Left lung (tissue), 4 donors: ENCODE measurements at regions not wholly inside any gene's neighbourhood (a gene's known extent, or its start where the extent isn't known, plus 50 kb on each side); places are given as distances from the start of the nearest gene placed in this dataset.

ENCODE experiments used
- ATAC-seq: fragments of 200-7000 bp; cut with Tn5 transposase; one replicate; pipeline ENCODE4 v1.9.1; 2020; ENCODE audit warnings: moderate library complexity
- DNase-seq, 4 donors: peaks; one replicate each; pipeline ENCODE4 v3.0.0-alpha.2; 2013 to 2020
- H3K27ac ChIP-seq, 2 donors: fragments of 200-600 bp; sonication (generic) in 1 of 2; one replicate each; pipeline versions ENCODE4 v1.5.0 to v1.8.0; 2020 to 2021
- H3K27me3 ChIP-seq, 2 donors: fragments of 200-600 bp; sonication (generic) in 1 of 2; one replicate each; pipeline versions ENCODE4 v1.5.0 to v1.8.0; 2020 to 2021
- H3K36me3 ChIP-seq, 2 donors: fragments of 200-600 bp; sonication (generic) in 1 of 2; one replicate each; pipeline versions ENCODE4 v1.5.0 to v1.8.0; 2020 to 2021
- H3K4me1 ChIP-seq, 2 donors: fragments of 200-600 bp; one replicate each; pipeline ENCODE4 v1.8.0; 2021
- H3K4me3 ChIP-seq, 2 donors: fragments of 200-600 bp; sonication (generic) in 1 of 2; one replicate each; pipeline versions ENCODE4 v1.5.0 to v1.8.0; 2020 to 2021; ENCODE audit warnings: mild to moderate bottlenecking in 1 of 2
- H3K9me3 ChIP-seq, 2 donors: fragments of 200-600 bp; sonication (generic) in 1 of 2; one replicate each; pipeline versions ENCODE4 v1.5.0 to v1.8.0; 2020 to 2021
- intact Hi-C, 2 donors: fragments of 100-400 bp; cut with DNase I; formaldehyde crosslinking; loops; one replicate each; pipeline versions ENCODE4 v1.11.2 to v1.14.2; 2022
- TF ChIP-seq, protein P1 (sequence below), 2 donors: fragments of 200-600 bp; sonication (generic) in 1 of 2; IDR thresholded peaks; one replicate each; pipeline versions ENCODE4 v1.5.0 to v1.8.0; 2021; ENCODE audit warnings: antibody characterized with exemption in 2 of 2
- donor health status: DM: no; HTN: yes; CAD: no.
- donor health status: DM: no; HTN: no; CAD: no.

DNA sequence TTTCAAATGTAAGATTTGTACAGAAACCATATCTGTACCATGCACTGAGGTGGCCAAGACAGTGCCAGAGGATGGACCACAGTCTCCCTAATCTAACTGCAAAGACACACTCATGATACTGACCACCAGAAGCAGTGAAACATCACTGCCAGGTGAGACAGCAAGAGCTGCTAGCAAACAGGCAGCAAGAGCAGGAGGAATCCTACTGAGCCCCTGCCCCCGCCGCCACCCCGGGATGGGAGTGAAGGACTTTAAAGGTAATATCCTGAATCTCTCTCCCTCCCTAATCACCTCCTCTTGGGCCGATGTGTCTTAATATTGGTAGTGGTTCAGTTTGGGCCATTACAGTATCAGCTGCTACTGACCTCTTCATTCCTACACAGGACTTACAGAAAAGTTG lies 144.3 kb downstream of the XPNPEP1 start:
- Histone ChIP-seq H3K9me3 (no peaks in the 10 kb centered on the region), H3K27ac (no peak overlapping the region), H3K36me3 (no peaks in the 10 kb centered on the region), H3K27me3 (no peaks in the 10 kb centered on the region), H3K4me1 (no peaks in the 10 kb centered on the region), H3K4me3 (no peak overlapping the region)
- TF ChIP-seq, protein P1, sequence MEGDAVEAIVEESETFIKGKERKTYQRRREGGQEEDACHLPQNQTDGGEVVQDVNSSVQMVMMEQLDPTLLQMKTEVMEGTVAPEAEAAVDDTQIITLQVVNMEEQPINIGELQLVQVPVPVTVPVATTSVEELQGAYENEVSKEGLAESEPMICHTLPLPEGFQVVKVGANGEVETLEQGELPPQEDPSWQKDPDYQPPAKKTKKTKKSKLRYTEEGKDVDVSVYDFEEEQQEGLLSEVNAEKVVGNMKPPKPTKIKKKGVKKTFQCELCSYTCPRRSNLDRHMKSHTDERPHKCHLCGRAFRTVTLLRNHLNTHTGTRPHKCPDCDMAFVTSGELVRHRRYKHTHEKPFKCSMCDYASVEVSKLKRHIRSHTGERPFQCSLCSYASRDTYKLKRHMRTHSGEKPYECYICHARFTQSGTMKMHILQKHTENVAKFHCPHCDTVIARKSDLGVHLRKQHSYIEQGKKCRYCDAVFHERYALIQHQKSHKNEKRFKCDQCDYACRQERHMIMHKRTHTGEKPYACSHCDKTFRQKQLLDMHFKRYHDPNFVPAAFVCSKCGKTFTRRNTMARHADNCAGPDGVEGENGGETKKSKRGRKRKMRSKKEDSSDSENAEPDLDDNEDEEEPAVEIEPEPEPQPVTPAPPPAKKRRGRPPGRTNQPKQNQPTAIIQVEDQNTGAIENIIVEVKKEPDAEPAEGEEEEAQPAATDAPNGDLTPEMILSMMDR (IDR thresholded peaks at IDR 0.05) = no peak
- no peak for ATAC-seq
- intact Hi-C loops = no loop called here
- peak in 1 of 4 donors; percentile 48 for DNase-seq

DNA sequence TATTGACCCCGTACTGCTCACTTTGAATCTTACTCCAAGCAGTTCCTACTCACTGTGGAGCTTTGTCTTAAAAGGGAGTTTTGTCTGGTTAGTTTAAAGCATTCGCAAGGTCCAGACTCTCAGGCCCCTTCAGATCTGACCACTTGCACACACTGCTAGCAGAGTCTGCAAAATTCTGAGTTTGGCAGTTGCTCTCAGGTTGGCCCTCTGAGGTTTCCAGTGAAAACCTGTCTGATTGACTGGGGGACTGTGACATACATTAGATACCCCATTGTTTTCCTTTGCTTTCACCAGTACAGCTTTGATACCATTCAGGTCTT lies 149.2 kb downstream of the XPNPEP1 start:
- Histone ChIP-seq H3K4me1 (no peaks in the 10 kb centered on the region), H3K27ac (no peak overlapping the region), H3K36me3 (no peaks in the 10 kb centered on the region), H3K4me3 (no peak overlapping the region), H3K27me3 (no peaks in the 10 kb centered on the region), H3K9me3 (no peaks in the 10 kb centered on the region)
- no peak for DNase-seq
- TF ChIP-seq, protein P1 (IDR thresholded peaks at IDR 0.05) = no peak
- intact Hi-C loops = no loop called here
- no peak for ATAC-seq

DNA sequence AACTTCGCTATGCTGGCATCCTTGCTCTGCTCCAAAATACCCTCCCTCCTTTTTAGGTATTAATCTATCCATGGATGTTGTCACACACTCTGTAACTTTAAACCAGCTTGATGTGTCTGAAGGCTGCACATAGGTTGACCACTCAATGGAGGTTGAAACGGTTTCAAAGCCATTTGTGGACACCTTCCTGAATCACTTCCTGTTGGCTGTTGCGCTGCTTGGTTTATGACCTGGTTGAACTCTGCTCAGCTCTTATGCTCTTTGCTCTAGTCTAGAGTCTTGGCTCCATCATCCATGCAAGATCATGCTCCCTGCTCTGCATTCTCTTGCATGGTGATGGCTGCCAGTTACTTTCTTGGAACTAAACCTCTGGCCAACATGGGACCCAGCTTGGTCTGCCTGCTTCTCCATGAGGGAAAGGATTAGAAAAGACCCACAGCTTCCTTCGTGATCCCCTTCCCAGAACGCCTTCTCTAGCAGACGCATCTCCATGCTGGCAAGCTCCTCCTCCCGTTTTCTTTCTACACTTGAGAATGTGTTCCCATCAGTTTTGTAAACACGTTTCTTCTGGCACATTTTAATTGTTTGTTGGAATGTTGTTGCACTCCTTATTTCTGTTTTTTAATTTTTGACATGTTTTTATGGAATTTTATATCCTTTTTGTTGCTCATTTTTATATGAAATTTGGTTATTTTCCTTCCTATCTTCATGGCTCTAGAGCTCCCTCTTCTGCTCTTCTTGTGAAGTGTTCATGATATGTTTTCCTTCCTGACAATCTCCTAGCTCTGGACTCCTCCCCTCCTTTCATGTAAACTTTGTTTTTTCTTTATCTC lies 149.8 kb downstream of the XPNPEP1 start:
- intact Hi-C loops = no loop called here
- H3K27me3 ChIP-seq = no peaks in the 10 kb centered on the region
- no peak overlapping the region for H3K27ac ChIP-seq
- DNase-seq (peak in 1 of 4 donors; percentile 7), ATAC-seq (peak; percentile 23)
- H3K9me3 ChIP-seq = no peaks in the 10 kb centered on the region
- TF ChIP-seq, protein P1 (IDR thresholded peaks at IDR 0.05) = peak in 1 of 2 donors; percentile 30
- no peaks in the 10 kb centered on the region for H3K4me1 ChIP-seq
- H3K4me3 ChIP-seq = no peak overlapping the region
- no peaks in the 10 kb centered on the region for H3K36me3 ChIP-seq

DNA sequence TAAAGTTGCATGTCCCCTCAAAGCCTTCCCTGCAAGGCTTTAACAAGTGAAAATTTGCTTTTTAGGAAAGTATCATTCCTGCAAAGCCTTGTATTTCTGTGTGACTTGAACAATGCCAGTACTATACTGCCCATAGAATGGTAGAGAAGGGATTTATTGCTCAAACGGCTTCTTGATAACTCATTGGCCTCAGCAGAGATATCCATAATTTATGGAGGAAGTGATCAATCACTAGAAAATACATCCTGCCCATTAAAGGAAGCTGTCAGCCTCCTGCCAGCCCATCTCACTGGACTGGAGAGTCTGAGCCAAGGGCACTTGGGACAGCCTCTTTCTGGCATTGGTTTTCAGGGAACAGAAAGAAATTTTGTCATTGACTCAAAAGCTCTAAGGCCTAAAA lies 152.6 kb downstream of the XPNPEP1 start:
- DNase-seq (no peak), ATAC-seq (no peak)
- Histone ChIP-seq H3K4me3 (no peak overlapping the region), H3K4me1 (no peaks in the 10 kb centered on the region), H3K36me3 (no peaks in the 10 kb centered on the region), H3K27me3 (no peaks in the 10 kb centered on the region), H3K9me3 (no peaks in the 10 kb centered on the region), H3K27ac (no peak overlapping the region)
- TF ChIP-seq, protein P1 (IDR thresholded peaks at IDR 0.05) = no peak
- intact Hi-C loops = no loop called here

DNA sequence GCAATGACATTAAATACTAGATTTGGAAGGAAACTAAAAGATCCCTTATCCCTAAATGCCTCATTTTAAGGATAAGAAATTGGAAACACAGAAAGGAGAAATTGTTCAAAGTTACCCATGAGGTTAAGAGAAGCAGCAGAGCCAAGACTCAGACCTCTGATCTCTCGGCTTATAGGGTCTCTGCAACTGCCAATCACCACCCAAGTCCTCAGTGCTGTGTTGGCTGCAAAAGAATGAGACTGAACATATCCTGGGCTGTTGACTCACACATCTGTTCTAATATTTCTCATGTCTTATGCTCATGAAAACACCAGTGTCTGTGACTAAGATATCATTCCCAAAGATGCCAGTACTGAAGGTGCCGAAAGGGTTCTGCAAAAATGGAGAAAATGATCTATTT lies 153.3 kb downstream of the XPNPEP1 start:
- H3K4me3 ChIP-seq = no peak overlapping the region
- intact Hi-C loops = no loop called here
- H3K9me3 ChIP-seq = no peaks in the 10 kb centered on the region
- ATAC-seq = no peak
- no peak overlapping the region for H3K27ac ChIP-seq
- H3K4me1 ChIP-seq = no peaks in the 10 kb centered on the region
- TF ChIP-seq, protein P1 (IDR thresholded peaks at IDR 0.05) = no peak
- no peak for DNase-seq
- H3K27me3 ChIP-seq = no peaks in the 10 kb centered on the region
- H3K36me3 ChIP-seq = no peaks in the 10 kb centered on the region
